Lower leg skin (tissue), 3 donors: ENCODE measurements at regions not wholly inside any gene's neighbourhood (a gene's known extent, or its start where the extent isn't known, plus 50 kb on each side); places are given as distances from the start of the nearest gene placed in this dataset.

Source experiments
- CTCF ChIP-seq, 3 donors: fragments of 450-650 bp; IDR thresholded peaks; one replicate each; pipeline ENCODE4 v1.5.1; 2016; ENCODE audit warnings: antibody characterized with exemption in 3 of 3, mild to moderate bottlenecking in 3 of 3, moderate library complexity in 2 of 3
- POLR2A ChIP-seq, 2 donors: fragments of 450-650 bp; IDR thresholded peaks; one replicate each; pipeline ENCODE4 v1.6.1; 2016 to 2017; ENCODE audit warnings: antibody characterized with exemption in 2 of 2, mild to moderate bottlenecking in 1 of 2, moderate library complexity in 1 of 2

GRCh38 chr2:84052043-84052442 lies 407.0 kb downstream of the SUCLG1 start:
- TF ChIP-seq POLR2A (IDR thresholded peaks at IDR 0.05) (no peak), CTCF (IDR thresholded peaks at IDR 0.05) (no peak)
